ENCODE measurements at regions not wholly inside any gene's neighbourhood (a gene's known extent, or its start where the extent isn't known, plus 50 kb on each side); places are given as distances from the start of the nearest gene placed in this dataset.

- TF ChIP-seq CTCF (IDR thresholded peaks at IDR 0.05) (no peak), POLR2A (IDR thresholded peaks at IDR 0.05) (no peak)
These were observed 120.2 kb downstream of the PRLHR start for GRCh38 chr10:118475214-118475613.
